Superior temporal gyrus (tissue), 1 donor: ENCODE measurements at regions not wholly inside any gene's neighbourhood (a gene's known extent, or its start where the extent isn't known, plus 50 kb on each side); places are given as distances from the start of the nearest gene placed in this dataset.

ENCODE experiments used
- DNase-seq: peaks from one replicate; pipeline ENCODE4 v3.0.0-alpha.2; 2016; ENCODE audit errors: extremely low spot score

DNA sequence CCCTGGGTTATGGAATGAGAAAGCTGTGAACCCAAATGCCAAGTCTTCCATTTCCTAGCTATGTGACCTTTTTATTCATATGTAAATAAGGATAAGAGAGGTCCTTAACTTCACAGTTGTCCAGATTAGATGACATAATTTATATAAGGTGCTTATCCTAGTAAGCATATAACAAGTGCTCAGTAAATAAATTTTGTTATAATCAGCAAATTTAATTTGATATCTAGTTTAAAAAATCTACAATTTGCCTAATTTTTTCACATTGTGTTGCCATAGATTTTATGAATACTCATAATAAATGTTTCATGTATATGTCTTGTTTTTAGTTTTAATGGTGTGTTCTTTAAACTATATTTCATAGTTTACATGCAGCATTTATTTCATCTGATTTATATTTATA lies 130.4 kb upstream of the SPRY1 start:
- no peak for DNase-seq

DNA sequence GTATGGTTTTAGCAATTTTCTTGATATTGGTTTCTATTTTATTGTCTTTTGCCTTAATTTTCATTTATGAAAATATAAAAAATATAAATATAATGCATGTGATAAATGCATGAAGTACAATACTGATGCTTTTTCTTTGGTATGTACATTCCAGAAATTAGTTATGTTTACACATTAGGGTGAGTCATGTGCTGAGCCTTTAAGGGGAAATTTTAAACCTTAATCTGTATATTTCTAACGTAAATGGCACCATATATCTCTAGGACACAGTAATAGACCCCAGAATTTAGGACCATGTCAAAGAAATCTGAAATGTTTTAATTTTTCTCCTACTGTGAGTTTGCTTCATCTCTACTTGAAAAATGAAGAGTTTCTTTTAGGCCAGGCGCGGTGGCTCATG lies 117.8 kb upstream of the SPRY1 start:
- no peak for DNase-seq

DNA sequence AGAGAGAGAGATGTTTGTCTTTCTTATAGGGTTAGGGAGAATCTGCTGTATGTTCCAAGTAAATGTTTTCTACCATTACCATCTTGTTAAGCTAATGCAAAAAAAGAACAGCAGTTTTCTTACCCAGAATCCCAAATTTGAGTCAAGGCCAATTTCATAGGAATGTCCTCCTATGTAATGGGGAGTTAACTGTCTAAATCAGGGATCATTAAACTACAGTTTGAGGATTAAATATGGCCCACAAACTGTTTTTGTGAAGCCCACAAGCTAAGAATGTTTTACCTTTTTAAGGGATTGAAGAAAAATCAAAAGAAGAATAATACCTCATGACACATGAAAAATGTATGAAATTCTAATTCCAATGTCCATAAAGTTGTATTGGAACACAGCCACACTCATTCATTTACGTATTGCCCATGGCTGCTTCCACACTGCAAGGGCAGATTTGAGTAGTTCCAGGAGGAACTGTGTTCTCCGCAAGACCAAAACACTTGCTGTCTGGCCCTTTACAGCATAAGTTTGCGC lies 113.2 kb upstream of the SPRY1 start:
- no peak for DNase-seq

DNA sequence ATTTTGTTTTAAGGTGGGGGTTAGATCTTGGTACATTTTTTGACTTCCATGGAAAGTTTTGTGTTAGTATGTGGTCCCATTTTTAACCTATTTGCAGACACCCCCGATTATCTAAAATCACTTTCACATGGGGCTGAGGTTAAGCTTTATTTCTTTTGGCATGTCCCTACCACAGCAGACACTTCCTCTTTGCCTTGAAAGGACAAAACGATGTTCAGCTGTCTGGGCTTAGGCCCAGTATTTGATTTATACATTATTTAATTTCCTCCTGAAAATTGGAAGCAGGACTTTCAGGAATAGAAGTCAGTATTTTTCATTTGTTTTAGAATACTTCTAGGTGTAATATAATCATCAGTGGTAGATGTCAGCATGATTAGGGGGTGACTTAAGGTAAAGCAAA lies 112.4 kb upstream of the SPRY1 start:
- DNase-seq: no peak

DNA sequence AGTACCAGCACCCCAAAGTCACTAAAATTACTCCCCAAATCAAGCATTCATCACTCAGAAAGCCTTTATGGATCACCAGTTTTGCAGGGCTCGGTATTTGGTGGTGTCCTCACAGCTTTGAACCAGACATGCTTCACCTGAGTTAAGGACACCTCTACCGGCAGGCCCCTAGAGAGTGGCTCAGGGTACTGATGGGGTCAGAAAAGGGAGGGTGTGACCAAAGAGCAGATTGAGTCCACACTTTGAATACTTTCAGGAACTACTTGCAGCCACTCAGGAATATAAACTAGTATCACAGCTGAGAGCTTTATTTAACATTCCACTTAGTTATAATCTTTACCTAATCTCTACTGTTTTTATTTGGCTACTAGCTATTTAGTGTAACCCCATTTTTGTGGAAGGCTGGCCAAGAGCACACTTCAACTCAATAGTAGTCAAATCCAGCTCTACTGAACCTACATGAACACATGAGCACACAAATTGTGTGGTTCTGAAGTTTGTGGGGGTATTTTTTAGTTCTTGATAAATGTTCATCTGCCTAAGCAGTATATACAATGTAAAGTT lies 109.6 kb upstream of the SPRY1 start:
- no peak for DNase-seq

DNA sequence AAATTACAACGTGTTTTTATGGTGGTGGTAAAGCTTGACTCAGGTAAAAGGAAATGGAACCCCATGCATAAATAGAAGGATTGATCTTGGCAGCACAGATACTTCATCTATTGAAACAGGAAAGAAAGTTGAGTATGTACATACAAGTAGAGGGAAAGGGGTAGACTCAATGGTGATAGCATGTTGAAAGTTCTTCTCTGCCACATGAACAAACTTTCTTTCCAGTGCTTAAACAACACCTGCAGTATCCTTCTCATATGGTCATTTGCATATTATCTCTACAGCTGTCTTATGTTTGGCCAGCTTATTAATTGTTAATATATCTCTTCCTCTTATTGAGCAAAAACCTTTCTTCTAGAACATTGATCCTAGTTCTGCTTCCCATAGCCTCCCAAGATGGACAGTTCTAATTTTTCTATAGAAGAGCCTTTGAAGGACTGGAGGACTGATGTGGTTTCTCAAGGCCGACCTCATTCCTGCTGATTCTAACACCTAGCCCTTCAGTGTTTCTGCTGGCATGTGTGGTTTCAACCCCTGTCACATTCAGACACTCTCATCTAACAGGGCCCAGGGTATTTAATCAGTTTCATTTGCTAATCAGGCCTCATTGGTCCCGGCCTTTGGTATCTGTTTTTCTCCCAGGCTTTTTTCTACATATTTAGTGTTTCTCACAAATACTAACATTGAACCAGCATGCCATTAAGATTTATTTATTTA lies 108.1 kb upstream of the SPRY1 start:
- DNase-seq: no peak

DNA sequence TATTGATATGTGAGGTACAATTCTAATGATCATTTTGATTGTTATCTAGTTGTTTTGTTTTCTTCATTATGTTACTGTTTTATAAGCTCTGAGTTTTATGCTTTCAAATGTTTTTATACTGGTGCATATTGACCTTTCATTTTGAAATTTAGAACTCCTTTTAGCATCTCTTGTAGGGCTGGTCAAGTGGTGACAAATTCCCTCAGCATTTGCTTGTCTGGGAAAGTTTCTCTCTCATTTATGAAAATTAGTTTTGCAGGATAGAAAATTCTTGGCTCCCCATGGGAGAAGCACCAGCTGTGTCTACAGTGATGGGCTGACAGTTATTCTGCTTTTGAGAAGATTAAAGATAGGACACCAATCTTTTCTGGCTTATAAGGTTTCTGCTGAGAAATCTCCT lies 105.3 kb upstream of the SPRY1 start:
- no peak for DNase-seq

DNA sequence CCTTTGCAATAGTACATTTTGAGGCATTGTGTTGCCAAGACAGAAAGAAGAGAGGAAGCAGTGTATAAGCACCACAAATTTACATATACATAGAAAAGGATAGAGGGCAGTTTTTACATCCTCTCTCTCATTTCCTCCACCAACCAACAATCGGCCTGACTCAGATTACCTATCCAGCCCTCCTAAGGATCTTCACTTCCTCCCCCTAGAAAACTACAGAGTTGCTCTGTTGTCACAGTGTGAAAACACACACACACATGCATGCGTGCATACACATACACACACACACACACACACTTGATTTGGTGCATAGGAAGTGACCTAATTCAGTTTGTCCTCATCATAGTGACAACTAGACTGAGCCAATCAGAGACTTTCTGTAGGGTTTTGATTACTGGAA lies 98.8 kb upstream of the SPRY1 start:
- DNase-seq: no peak

DNA sequence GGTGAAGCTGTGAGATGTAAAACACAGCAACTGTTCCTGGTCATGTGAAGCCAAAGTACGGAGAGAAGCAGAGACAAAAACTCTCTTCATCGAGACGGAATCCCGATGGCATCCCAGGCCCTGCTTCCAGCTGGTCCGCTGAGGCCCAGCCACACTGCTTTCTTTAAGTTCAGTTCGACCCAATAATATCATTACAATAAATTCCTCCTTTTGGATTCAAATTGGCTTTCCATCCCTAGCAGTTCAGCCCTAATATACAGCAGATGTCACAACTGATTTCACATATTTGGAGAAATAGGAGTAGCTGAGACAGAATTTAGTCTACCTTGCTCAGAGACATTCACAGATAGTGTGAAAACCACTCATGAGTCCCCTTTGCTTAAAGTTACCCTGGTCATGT lies 98.3 kb upstream of the SPRY1 start:
- DNase-seq: no peak

DNA sequence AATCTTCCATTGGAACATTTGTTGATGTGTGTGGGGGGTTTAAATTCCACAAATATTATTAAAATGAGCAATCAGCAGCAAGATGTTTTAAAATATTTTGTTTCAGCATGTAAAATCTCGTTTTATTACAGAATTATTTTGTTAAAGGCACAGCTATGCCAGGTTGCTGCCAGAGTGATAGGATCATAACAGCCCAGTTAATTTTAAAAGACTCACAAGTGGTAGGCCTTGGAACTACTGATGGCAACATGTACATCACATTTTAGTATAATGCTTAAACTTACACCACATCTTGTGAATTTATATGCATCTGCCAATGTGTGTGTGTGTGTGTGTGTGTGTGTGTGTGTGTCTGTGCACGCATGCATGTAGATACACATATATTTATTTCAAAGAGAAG lies 97.8 kb upstream of the SPRY1 start:
- no peak for DNase-seq

DNA sequence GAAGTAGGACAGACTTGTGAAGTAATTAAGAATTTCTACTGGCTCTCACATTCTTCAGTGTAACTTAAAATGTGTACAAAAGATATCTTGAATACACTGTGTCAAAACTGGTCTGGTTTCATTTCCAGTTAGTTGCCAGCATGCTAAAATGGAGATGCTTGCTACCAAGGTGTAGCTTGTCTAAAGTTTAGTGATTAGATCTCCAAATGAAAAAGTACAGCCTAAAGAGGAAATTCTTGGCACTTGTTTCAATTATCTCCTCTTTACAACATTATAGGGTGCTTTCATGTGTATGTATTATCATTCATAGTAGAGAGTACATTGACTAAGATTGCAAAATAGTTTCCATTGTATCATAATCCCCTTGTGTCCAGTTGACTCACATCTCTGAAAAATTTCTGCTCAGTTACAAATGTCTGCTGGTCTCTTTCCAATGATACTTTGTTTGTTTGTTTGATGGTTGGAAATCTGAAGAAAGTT lies 97.3 kb upstream of the SPRY1 start:
- no peak for DNase-seq

DNA sequence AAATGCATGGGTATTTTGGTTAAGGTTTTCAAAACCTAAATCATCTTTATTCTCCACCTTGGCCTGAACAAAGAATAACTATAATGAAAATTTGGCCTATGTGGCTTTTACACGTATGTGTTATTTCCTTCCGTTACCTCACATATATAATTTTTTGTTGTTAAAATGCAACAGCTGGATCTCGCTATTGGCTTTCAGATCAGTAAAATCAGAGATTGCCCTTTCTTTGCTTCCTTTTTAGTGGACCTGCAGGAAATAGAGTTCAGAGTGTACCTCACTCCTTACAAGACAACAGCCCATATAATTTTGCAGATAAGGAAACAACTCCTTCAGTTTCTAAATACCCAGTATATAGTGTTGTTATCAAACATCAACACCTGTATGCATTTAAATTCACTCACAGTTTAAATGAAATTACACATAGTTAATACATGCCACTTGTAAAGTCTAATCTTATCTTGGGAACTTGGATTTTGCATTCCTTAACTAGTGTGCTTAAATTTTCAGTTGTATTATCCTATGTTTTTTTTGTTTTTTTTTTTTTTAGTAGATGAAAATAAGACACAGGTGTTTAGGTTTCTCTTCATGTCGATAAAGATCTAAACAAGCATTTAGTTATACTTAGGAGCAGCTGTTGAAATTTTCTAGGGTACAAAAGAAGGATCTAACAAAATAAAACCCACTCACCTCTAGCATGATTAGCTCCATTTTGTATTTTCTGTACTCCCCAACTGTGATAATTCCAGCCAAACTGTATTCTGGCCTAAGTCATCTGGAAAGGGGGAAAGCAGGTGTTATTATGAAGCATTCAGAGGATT lies 96.2 kb upstream of the SPRY1 start:
- no peak for DNase-seq

DNA sequence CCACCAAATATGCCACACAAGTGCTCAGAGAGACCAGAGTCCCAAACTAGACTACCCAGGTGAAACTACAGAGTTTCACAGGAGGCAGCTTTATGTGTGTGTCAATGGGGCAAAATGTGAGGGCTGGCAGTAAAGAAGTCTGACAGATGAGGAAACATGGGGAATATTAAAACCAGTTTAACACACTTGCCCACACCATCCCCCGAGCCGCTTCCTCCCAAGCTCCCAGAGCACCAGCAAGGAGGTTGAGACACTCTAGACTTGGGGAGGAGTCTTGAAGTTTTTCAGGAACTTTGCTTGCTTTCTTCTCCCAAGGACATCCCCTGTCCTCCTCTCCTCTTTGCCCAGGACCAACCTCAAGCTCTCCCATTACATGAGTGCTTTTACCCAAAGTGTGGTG lies 94.7 kb upstream of the SPRY1 start:
- no peak for DNase-seq

DNA sequence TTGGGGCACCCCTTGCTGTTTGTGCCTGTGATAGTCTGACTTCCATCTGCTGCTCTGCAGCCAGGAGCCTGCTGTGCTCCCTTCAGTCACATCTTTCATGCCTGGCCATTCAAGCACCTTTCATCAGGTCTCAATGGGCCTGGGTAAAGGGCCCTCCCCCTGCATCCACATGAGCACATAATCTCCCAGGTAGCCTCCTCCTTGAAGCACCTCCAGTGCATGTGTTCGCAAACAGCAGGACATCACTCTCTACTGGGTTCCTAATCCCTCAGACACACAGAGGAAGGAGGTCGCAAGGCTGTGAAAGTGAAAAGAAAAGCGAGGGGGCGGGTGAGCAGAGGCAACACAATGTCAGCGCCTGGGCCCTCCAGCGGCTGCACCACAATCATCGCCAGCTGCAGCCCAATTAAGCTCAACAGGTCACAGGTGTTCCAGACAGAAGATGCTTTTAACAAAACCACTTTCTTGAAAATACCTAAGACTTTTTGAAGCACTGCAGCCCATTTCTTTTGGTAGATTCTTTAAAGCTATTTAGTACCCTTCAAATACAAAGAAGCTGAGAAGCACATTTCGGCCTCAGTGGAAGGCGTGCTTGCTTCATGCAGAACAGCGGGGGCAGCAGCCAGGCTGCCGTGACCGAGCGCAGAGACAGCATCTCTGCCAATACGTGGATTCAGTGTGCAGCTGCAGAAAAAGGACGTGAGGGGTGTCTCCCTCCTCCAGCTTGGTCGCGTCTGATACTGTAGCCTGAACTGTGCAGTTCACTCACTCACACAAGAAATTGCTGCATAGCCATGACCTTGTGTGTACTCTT lies 92.2 kb upstream of the SPRY1 start:
- DNase-seq: peak; percentile 37

DNA sequence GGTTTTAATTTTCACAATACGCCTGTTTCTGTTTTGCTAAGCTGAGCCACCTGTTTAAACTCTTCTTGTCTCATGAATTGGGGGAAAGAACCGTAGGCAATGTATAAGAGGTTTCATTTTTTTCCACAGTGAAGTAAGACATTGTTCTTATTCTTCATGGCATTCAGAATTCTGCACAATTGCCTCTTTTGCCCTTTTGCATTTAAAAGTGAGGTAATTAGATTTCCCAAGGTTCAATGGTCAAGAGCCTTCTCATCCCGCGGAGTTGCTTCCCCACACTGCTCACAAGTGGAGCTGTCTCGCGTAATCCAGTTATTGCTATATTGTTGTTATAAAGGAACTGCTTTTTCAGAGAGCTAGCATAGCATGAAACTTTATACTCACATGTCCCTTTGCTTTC lies 90.9 kb upstream of the SPRY1 start:
- DNase-seq: peak; percentile 25

DNA sequence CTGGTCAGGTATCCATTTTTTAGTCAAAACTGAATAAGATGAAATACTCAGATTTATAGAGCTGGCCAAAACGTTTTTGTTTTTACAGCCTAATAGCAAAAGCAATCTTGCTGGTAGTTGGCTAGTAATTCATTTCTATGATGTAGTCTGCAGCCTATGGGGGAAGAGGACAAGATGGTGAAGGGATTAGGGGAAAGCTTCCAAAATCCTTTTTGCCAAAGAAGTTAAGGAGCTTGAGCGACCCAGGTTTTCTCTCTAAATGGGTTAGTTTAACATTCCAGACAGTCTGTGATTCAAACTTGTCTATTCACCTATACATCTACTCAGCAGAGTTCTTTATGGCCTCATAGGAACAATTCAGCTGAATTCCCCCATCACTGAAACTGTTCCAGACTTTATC lies 89.8 kb upstream of the SPRY1 start:
- DNase-seq: no peak

DNA sequence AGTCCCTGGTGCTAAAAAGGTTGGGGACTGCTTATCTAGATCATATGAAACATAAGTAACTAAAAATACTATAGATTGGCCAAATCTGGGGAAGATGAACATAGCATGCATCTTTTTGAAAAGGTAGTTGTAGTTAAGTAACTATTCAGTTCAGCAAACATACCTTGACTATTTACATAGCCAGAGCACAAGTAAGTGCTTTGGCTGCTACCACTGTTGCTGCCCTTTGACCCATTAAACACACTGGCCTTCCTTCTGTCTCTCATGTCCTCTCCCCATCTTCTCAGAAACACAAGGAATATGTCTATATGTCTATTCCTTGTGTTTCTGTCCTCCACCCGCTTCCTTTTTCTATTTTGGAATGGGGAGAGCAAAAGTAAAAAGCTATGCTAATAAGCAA lies 87.9 kb upstream of the SPRY1 start:
- DNase-seq: no peak

DNA sequence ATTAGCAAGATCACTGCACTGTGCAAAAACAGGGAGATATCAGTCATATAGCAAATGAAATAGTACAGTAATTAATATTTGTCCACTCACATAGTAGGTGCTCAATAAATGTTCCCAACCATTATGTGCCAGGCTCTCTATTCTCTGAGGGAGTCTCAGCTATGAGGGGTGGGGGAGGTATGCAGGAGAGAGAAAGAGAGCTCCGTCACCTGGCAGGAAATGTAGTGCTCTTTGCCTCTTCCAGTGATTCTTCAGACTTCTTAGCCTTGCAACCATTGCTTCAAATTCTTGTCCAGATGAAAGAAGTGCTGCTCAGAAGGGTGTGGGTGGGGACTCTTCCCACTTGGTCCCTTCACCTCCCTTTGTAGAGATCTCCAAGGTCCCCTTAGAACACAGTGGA lies 84.5 kb upstream of the SPRY1 start:
- no peak for DNase-seq

DNA sequence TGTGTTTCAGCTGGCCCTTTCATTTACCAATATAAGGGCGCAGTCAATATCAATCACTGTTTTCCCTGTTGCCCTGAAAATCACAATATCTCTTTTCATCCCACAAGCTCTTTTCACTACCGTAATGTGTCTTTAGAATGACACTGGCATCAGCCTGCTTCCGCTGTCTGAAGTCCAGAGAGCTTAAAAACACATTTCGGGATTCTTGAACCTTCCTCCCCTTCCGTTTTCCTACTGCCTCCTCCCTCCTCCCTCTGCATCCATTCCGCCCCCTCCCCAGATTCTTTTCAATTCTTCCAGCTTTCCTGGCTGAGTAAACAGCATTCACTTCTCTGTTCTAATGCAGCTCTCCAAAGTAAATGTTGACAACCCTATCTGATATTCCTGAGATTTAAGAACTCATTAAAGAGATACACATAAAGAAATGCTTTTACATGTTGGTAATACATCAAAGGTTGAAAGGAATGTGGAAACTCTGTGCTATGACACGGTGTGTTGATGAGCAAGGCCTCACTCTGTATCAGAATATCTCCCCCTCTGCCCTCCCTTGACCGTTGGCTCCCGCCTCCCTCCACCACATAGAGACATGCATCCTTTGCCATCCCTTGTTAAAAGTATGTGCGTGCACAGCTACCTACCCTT lies 83.5 kb upstream of the SPRY1 start:
- no peak for DNase-seq

DNA sequence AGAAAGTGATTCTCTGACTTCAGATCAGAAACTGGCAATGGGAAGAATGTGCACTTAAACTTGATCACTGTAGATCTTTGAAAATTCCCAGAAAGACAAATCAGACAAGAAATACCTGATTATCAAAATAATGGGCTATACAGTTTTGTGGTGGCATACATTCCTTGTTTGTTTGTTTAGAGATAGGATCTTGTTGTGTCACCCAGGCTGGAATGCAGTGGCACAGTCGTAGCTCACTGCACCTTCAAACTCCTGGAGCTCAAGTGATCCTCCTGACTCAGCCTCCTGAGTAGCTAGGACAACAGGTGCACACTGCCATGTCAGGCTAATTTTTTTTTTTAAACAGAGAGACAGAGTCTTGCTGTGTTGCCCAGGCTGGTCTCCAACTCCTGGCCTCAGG lies 81.0 kb upstream of the SPRY1 start:
- no peak for DNase-seq

DNA sequence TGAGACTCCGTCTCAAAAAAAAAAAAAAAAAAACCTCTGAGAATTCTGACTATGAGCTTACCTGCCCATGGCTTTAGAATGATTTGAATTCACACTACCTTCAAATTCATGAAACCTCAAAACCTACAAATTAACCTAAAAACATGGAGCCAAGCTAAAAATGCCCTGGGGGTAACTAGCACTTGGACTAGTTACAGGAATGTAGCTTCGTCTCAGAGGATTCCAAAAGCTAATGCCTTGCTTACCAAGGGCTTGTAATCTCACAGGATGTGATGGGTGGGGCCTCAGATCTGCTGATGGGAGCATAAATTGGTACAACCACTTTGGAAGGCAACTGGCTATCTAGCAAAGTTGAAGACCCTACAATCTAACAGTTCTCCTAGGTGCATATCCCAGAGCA lies 79.4 kb upstream of the SPRY1 start:
- DNase-seq: no peak
